B cell (primary cell): ENCODE measurements at regions not wholly inside any gene's neighbourhood (a gene's known extent, or its start where the extent isn't known, plus 50 kb on each side); places are given as distances from the start of the nearest gene placed in this dataset.

Source experiments
- ATAC-seq: fragments of 200-7000 bp; cut with Tn5 transposase; one replicate; pipeline ENCODE4 v1.10.0; 2021; ENCODE audit warnings: low read depth, mild to moderate bottlenecking, moderate number of reproducible peaks, moderate library complexity
- CTCF ChIA-PET: fragments of 350-600 bp; sonication (Branson Sonifier 250); formaldehyde crosslinking; loops from one replicate; lab custom pipeline; 2021; ENCODE audit warnings: antibody characterized with exemption, inconsistent platforms; lab: Charles Lee
- POLR2A ChIA-PET: fragments of 350-600 bp; sonication (Branson Sonifier 250); formaldehyde crosslinking; loops from one replicate; lab custom pipeline; 2021; ENCODE audit warnings: antibody characterized with exemption; lab: Charles Lee
- DNase-seq: peaks from one replicate; pipeline ENCODE4 v3.0.0; 2013
- H2AFZ ChIP-seq: 2 replicates; pipeline ENCODE4 v1.6.1; 2012; ENCODE audit warnings: mild to moderate bottlenecking, low read depth, low read length; ENCODE audit not compliant: insufficient read depth, poor library complexity, severe bottlenecking
- H3K27ac ChIP-seq, 2 donors: 1 replicate in 1 of 2; 2 replicates in 1 of 2; pipeline ENCODE4 v1.5.1; 2012 to 2013; ENCODE audit warnings: low read length in 2 of 2, mild to moderate bottlenecking in 2 of 2, moderate library complexity in 1 of 2
- H3K27me3 ChIP-seq, 4 experiments: fragments of 200-600 bp in 1 of 4; sonication (generic) in 1 of 4; replicated peaks in 1 of 4; 1 replicate in 2 of 4; 2 replicates in 2 of 4; pipeline versions ENCODE4 v1.6.1 to v1.7.0; 2013 to 2016; ENCODE audit warnings: low read length in 3 of 4, mild to moderate bottlenecking in 2 of 4, mixed read lengths in 1 of 4, moderate library complexity in 1 of 4; ENCODE audit not compliant: insufficient read depth in 4 of 4, control insufficient read depth in 3 of 4; ENCODE audit errors: control extremely low read depth in 1 of 4
- H3K36me3 ChIP-seq, 2 experiments: replicated peaks in 1 of 2; 1 replicate in 1 of 2; 2 replicates in 1 of 2; pipeline versions ENCODE4 v1.6.1 to v1.7.1; 2013; ENCODE audit warnings: low read length in 1 of 2; ENCODE audit not compliant: insufficient read depth in 2 of 2, control insufficient read depth in 1 of 2; ENCODE audit errors: control extremely low read depth in 1 of 2, extremely low read depth in 1 of 2
- H3K4me1 ChIP-seq, 2 donors: fragments of 200-600 bp in 1 of 2; sonication (generic) in 1 of 2; 1 replicate in 1 of 2; 2 replicates in 1 of 2; pipeline versions ENCODE4 v1.5.1 to v1.6.1; 2013 to 2017; ENCODE audit warnings: low read length in 2 of 2; ENCODE audit not compliant: control insufficient read depth in 2 of 2, insufficient read depth in 2 of 2
- H3K4me2 ChIP-seq: replicated peaks from 2 replicates; pipeline ENCODE3; 2012; ENCODE audit warnings: mild to moderate bottlenecking, low read depth, low read length; ENCODE audit not compliant: poor library complexity, severe bottlenecking
- H3K4me3 ChIP-seq, 5 experiments: fragments of 200-600 bp in 1 of 5; sonication (generic) in 1 of 5; 1 replicate in 3 of 5; 2 replicates in 2 of 5; pipeline versions ENCODE4 v1.5.1 to v1.7.0; 2011 to 2016; ENCODE audit warnings: low read length in 4 of 5, mild to moderate bottlenecking in 4 of 5, low read depth in 2 of 5, control low read depth in 1 of 5, moderate library complexity in 1 of 5; ENCODE audit not compliant: insufficient read depth in 1 of 5; ENCODE audit errors: control extremely low read depth in 1 of 5, extremely low read depth in 1 of 5
- H3K79me2 ChIP-seq: fragments of 200-600 bp; sonication (generic); one replicate; pipeline ENCODE4 v1.6.0; 2016; ENCODE audit warnings: low read length; ENCODE audit not compliant: control insufficient read depth, insufficient read depth
- H3K9ac ChIP-seq: fragments of 200-600 bp; sonication (generic); 2 replicates; pipeline ENCODE4 v1.6.1; 2017; ENCODE audit warnings: mild to moderate bottlenecking, low read length, moderate library complexity
- H3K9me3 ChIP-seq, 3 donors: one replicate each; pipeline versions ENCODE4 v1.6.1 to v1.7.1; 2013; ENCODE audit warnings: low read length in 2 of 3; ENCODE audit not compliant: control insufficient read depth in 2 of 3, insufficient read depth in 1 of 3; ENCODE audit errors: control extremely low read depth in 1 of 3
- H4K20me1 ChIP-seq: 2 replicates; pipeline ENCODE4 v1.6.0; 2012; ENCODE audit warnings: mild to moderate bottlenecking, low read length; ENCODE audit not compliant: insufficient read depth, control insufficient read depth, poor library complexity, severe bottlenecking
- H3K27ac Mint-ChIP-seq: one replicate; pipeline ENCODE4 v1.8.0; 2021; ENCODE audit warnings: mixed read lengths
- H3K27me3 Mint-ChIP-seq: one replicate; pipeline ENCODE4 v1.8.0; 2021; ENCODE audit warnings: mixed read lengths
- H3K4me1 Mint-ChIP-seq: one replicate; pipeline ENCODE4 v1.8.0; 2021; ENCODE audit warnings: mixed read lengths
- H3K4me3 Mint-ChIP-seq: one replicate; pipeline ENCODE4 v1.8.0; 2021; ENCODE audit warnings: mixed read lengths
- H3K9me3 Mint-ChIP-seq: one replicate; pipeline ENCODE4 v1.8.0; 2022; ENCODE audit warnings: mixed read lengths; ENCODE audit not compliant: insufficient read depth
- CTCF ChIP-seq: fragments of 200-600 bp; IDR thresholded peaks from one replicate; pipeline ENCODE4 v1.8.0; 2022; ENCODE audit warnings: antibody characterized with exemption, mild to moderate bottlenecking
- EZH2 ChIP-seq: IDR thresholded peaks from 2 replicates; pipeline ENCODE4 v1.6.1; 2012; ENCODE audit warnings: borderline replicate concordance, low read depth, mild to moderate bottlenecking, moderate library complexity, low read length; ENCODE audit not compliant: insufficient read depth, poor library complexity, severe bottlenecking
- WGBS: methylation state at CpG from one replicate; pipeline ENCODE4 v1.1.5; 2013; ENCODE audit warnings: missing lambda C conversion rate; ENCODE audit not compliant: insufficient coverage; 5-methylcytosine and 5-hydroxymethylcytosine counted together
- intact Hi-C: fragments of 100-400 bp; cut with micrococcal nuclease; formaldehyde crosslinking; loops from one replicate; pipeline ENCODE4 v1.10.0; 2022

GRCh38 chr18:61949946-61950345 lies 57.1 kb upstream of the RNF152 start:
- Histone ChIP-seq H3K4me1 (peaks cover 13 to 14% of the 10 kb centered on the region in 2 donors), H3K36me3 (no peaks in the 10 kb centered on the region), H3K79me2 (no peaks in the 10 kb centered on the region), H3K27ac (no peak overlapping the region), H2AFZ (no peak overlapping the region), H4K20me1 (no peaks in the 10 kb centered on the region), H3K9me3 (peaks cover 0 to 4% (median 0%) of the 10 kb centered on the region in 3 donors), H3K4me3 (no peak overlapping the region), H3K4me2 (no peak overlapping the region), H3K27me3 (peaks cover 0 to 45% (median 37%) of the 10 kb centered on the region in 4 experiments), H3K9ac (no peak overlapping the region)
- no peak for ATAC-seq
- ChIA-PET CTCF (no interaction called here), POLR2A (no interaction called here)
- no peak overlapping the region for H3K27ac Mint-ChIP-seq
- intact Hi-C loops: no loop called here
- 88% methylated on average over 10 of the region's 10 CpGs for WGBS
- no peaks in the 10 kb centered on the region for H3K9me3 Mint-ChIP-seq
- H3K4me1 Mint-ChIP-seq: peaks cover 14% of the 10 kb centered on the region
- peaks cover 58% of the 10 kb centered on the region for H3K27me3 Mint-ChIP-seq
- no peak for DNase-seq
- TF ChIP-seq EZH2 (no peak), CTCF (no peak)
- no peak overlapping the region for H3K4me3 Mint-ChIP-seq

GRCh38 chr18:61948846-61949438 lies 56.1 kb upstream of the RNF152 start:
- no peaks in the 10 kb centered on the region for H3K9me3 ChIP-seq
- no peak overlapping the region for H3K9ac ChIP-seq
- H3K4me2 ChIP-seq: no peak overlapping the region
- no peaks in the 10 kb centered on the region for H3K79me2 ChIP-seq
- TF ChIP-seq EZH2: no peak
- no peak for TF ChIP-seq CTCF
- Mint-ChIP-seq H3K27ac (no peak overlapping the region), H3K4me3 (no peak overlapping the region), H3K9me3 (no peaks in the 10 kb centered on the region), H3K4me1 (peaks cover 14% of the 10 kb centered on the region), H3K27me3 (peaks cover 58% of the 10 kb centered on the region)
- no peak for ATAC-seq
- no peak overlapping the region for H2AFZ ChIP-seq
- no peak overlapping the region for H3K27ac ChIP-seq
- no peak overlapping the region for H3K4me3 ChIP-seq
- WGBS: 83% methylated on average over 1 of the region's 6 CpGs
- peaks cover 0 to 45% (median 37%) of the 10 kb centered on the region in 4 experiments for H3K27me3 ChIP-seq
- ChIA-PET CTCF (no interaction called here), POLR2A (no interaction called here)
- intact Hi-C loops: no loop called here
- H4K20me1 ChIP-seq: no peaks in the 10 kb centered on the region
- no peak for DNase-seq
- no peaks in the 10 kb centered on the region for H3K36me3 ChIP-seq
- peaks cover 13 to 14% of the 10 kb centered on the region in 2 donors for H3K4me1 ChIP-seq
